GM23338 (cell line): ENCODE measurements at regions not wholly inside any gene's neighbourhood (a gene's known extent, or its start where the extent isn't known, plus 50 kb on each side); places are given as distances from the start of the nearest gene placed in this dataset.

ENCODE experiments used
- CREB1 ChIP-seq: fragments of 250-450 bp; sonication (Bioruptor Pico); IDR thresholded peaks from 2 replicates; pipeline ENCODE4 v1.5.0; 2020; ENCODE audit warnings: low read depth, mild to moderate bottlenecking, moderate library complexity
- EZH2 ChIP-seq: fragments of 200-600 bp; sonication (generic); IDR thresholded peaks from one replicate; pipeline ENCODE4 v1.8.0; 2017; ENCODE audit warnings: antibody characterized with exemption, mild to moderate bottlenecking, low read depth; ENCODE audit not compliant: unreplicated experiment
- EZH2phosphoT487 ChIP-seq: fragments of 200-600 bp; sonication (generic); IDR thresholded peaks from one replicate; pipeline ENCODE4 v1.8.1; 2018; ENCODE audit warnings: antibody characterized with exemption; ENCODE audit not compliant: unreplicated experiment
- JUNB ChIP-seq: IDR thresholded peaks from one replicate; pipeline ENCODE4 v1.6.1; 2016; ENCODE audit warnings: antibody characterized with exemption; ENCODE audit not compliant: unreplicated experiment
- POLR2AphosphoS5 ChIP-seq: IDR thresholded peaks from 2 replicates; pipeline ENCODE4 v1.6.1; 2016; ENCODE audit warnings: antibody characterized with exemption, low read depth
- ZNF331 ChIP-seq: fragments of 250-450 bp; sonication (Bioruptor Pico); IDR thresholded peaks from 2 replicates; pipeline ENCODE4 v1.5.0; 2020; ENCODE audit warnings: low read depth, mild to moderate bottlenecking, moderate library complexity
- TF ChIP-seq, protein P1 (sequence below), 2 experiments: fragments of 200-600 bp in 1 of 2; sonication (generic) in 1 of 2; conservative IDR thresholded peaks; 2 replicates each; pipeline versions ENCODE4 v1.5.1 to v1.6.1; 2016 to 2017; ENCODE audit warnings: antibody characterized with exemption in 2 of 2, low read depth in 2 of 2, mild to moderate bottlenecking in 2 of 2, moderate library complexity in 1 of 2
- TF ChIP-seq, protein P2 (sequence below): IDR thresholded peaks from one replicate; pipeline ENCODE4 v1.6.1; 2018; ENCODE audit warnings: antibody characterized with exemption; ENCODE audit not compliant: unreplicated experiment
- TF ChIP-seq, protein P3 (sequence below): IDR thresholded peaks from 2 replicates; pipeline ENCODE4 v1.6.1; 2016; ENCODE audit warnings: antibody characterized with exemption

DNA sequence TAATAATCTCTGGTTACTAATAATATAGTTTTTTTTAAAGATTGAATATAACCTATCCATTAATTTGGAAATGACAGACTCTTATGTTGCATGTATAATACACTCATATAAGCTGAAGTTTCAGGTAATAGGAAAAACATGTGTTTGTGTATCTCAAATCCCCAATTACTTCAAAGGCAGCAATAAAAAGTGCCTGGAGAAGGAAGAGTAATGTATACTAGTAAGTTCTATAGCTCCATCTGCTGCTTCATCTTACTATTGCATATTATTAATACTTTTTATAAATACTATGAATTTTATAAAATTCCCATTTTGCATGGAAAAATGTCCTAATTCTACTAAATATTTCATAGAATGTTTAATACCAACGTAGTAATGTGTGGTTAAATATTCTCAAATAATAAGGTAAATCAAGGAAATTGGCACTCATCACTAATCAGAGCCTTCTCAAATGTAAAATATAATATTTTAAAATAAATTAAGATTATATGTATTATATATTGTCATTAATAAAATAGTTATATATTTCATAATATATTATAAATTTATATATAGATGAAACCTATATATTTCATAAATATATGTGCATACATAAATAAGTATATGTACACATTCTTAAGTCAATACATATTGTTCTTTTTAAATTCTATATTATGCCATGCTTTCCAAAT lies 311.9 kb downstream of the HGF start:
- TF ChIP-seq, protein P1, sequence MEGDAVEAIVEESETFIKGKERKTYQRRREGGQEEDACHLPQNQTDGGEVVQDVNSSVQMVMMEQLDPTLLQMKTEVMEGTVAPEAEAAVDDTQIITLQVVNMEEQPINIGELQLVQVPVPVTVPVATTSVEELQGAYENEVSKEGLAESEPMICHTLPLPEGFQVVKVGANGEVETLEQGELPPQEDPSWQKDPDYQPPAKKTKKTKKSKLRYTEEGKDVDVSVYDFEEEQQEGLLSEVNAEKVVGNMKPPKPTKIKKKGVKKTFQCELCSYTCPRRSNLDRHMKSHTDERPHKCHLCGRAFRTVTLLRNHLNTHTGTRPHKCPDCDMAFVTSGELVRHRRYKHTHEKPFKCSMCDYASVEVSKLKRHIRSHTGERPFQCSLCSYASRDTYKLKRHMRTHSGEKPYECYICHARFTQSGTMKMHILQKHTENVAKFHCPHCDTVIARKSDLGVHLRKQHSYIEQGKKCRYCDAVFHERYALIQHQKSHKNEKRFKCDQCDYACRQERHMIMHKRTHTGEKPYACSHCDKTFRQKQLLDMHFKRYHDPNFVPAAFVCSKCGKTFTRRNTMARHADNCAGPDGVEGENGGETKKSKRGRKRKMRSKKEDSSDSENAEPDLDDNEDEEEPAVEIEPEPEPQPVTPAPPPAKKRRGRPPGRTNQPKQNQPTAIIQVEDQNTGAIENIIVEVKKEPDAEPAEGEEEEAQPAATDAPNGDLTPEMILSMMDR (conservative IDR thresholded peaks at IDR 0.05; ENCODE audit: low read depth in 2 of 2) = no peak; a peak in 2 of 4 replicates
- no peak for TF ChIP-seq POLR2AphosphoS5
- TF ChIP-seq EZH2 = no peak
- TF ChIP-seq EZH2phosphoT487 = no peak
- TF ChIP-seq ZNF331 (CRISPR knock-in tag) = no peak
- TF ChIP-seq, protein P2, sequence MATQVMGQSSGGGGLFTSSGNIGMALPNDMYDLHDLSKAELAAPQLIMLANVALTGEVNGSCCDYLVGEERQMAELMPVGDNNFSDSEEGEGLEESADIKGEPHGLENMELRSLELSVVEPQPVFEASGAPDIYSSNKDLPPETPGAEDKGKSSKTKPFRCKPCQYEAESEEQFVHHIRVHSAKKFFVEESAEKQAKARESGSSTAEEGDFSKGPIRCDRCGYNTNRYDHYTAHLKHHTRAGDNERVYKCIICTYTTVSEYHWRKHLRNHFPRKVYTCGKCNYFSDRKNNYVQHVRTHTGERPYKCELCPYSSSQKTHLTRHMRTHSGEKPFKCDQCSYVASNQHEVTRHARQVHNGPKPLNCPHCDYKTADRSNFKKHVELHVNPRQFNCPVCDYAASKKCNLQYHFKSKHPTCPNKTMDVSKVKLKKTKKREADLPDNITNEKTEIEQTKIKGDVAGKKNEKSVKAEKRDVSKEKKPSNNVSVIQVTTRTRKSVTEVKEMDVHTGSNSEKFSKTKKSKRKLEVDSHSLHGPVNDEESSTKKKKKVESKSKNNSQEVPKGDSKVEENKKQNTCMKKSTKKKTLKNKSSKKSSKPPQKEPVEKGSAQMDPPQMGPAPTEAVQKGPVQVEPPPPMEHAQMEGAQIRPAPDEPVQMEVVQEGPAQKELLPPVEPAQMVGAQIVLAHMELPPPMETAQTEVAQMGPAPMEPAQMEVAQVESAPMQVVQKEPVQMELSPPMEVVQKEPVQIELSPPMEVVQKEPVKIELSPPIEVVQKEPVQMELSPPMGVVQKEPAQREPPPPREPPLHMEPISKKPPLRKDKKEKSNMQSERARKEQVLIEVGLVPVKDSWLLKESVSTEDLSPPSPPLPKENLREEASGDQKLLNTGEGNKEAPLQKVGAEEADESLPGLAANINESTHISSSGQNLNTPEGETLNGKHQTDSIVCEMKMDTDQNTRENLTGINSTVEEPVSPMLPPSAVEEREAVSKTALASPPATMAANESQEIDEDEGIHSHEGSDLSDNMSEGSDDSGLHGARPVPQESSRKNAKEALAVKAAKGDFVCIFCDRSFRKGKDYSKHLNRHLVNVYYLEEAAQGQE = no peak
- no peak for TF ChIP-seq CREB1 (CRISPR knock-in tag)
- TF ChIP-seq JUNB = no peak
- TF ChIP-seq, protein P3, sequence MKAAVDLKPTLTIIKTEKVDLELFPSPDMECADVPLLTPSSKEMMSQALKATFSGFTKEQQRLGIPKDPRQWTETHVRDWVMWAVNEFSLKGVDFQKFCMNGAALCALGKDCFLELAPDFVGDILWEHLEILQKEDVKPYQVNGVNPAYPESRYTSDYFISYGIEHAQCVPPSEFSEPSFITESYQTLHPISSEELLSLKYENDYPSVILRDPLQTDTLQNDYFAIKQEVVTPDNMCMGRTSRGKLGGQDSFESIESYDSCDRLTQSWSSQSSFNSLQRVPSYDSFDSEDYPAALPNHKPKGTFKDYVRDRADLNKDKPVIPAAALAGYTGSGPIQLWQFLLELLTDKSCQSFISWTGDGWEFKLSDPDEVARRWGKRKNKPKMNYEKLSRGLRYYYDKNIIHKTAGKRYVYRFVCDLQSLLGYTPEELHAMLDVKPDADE = no peak
